Mesendoderm (in vitro differentiated cells): ENCODE measurements at regions not wholly inside any gene's neighbourhood (a gene's known extent, or its start where the extent isn't known, plus 50 kb on each side); places are given as distances from the start of the nearest gene placed in this dataset.
A peak's percentile ranks its signal among the peaks of the same experiment; 100 is the strongest.

ENCODE experiments used
- DNase-seq: peaks from one replicate; pipeline ENCODE4 v3.0.0; 2013
- H2AK5ac ChIP-seq: 2 replicates; pipeline ENCODE4 v1.6.1; 2013; ENCODE audit warnings: low read length, inconsistent platforms
- H2BK120ac ChIP-seq: 2 replicates; pipeline ENCODE4 v1.6.1; 2013; ENCODE audit warnings: low read depth, mild to moderate bottlenecking, low read length, moderate library complexity, mixed read lengths
- H2BK15ac ChIP-seq: replicated peaks from 2 replicates; pipeline ENCODE4 v1.6.1; 2013; ENCODE audit warnings: low read depth, mild to moderate bottlenecking, moderate library complexity
- H2BK5ac ChIP-seq: 2 replicates; pipeline ENCODE4 v1.6.1; 2013; ENCODE audit warnings: low read length, inconsistent platforms
- H3K18ac ChIP-seq: 2 replicates; pipeline ENCODE4 v1.6.1; 2013; ENCODE audit warnings: mild to moderate bottlenecking, low read length, mixed read lengths
- H3K23ac ChIP-seq: one replicate; pipeline ENCODE4 v1.6.1; 2013; ENCODE audit warnings: low read length
- H3K27ac ChIP-seq: 2 replicates; pipeline ENCODE4 v1.5.1; 2013; ENCODE audit warnings: low read depth, mild to moderate bottlenecking, inconsistent platforms, low read length, moderate library complexity
- H3K27me3 ChIP-seq: 2 replicates; pipeline ENCODE4 v1.6.1; 2013; ENCODE audit warnings: low read length, control low read depth, mild to moderate bottlenecking, inconsistent platforms; ENCODE audit not compliant: insufficient read depth, poor library complexity
- H3K36me3 ChIP-seq: 2 replicates; pipeline ENCODE4 v1.6.1; 2013; ENCODE audit warnings: low read length, inconsistent platforms; ENCODE audit not compliant: control insufficient read depth, insufficient read depth
- H3K4ac ChIP-seq: one replicate; pipeline ENCODE4 v1.6.1; 2013; ENCODE audit warnings: low read depth, mild to moderate bottlenecking, low read length, moderate library complexity
- H3K4me1 ChIP-seq: 2 replicates; pipeline ENCODE4 v1.6.1; 2013; ENCODE audit warnings: low read depth, low read length, inconsistent platforms; ENCODE audit not compliant: control insufficient read depth
- H3K4me2 ChIP-seq: 2 replicates; pipeline ENCODE4 v1.6.1; 2013; ENCODE audit warnings: low read length
- H3K4me3 ChIP-seq: 2 replicates; pipeline ENCODE4 v1.5.1; 2013; ENCODE audit warnings: mild to moderate bottlenecking, low read length
- H3K56ac ChIP-seq: one replicate; pipeline ENCODE4 v1.6.1; 2013; ENCODE audit warnings: low read length
- H3K79me1 ChIP-seq: 2 replicates; pipeline ENCODE4 v1.6.1; 2013; ENCODE audit warnings: low read length, inconsistent platforms
- H3K79me2 ChIP-seq: 2 replicates; pipeline ENCODE4 v1.6.1; 2013; ENCODE audit warnings: mild to moderate bottlenecking, low read length; ENCODE audit not compliant: control insufficient read depth, insufficient read depth
- H3K9ac ChIP-seq: 2 replicates; pipeline ENCODE4 v1.6.1; 2013; ENCODE audit warnings: low read length, inconsistent platforms
- H4K5ac ChIP-seq: one replicate; pipeline ENCODE4 v1.6.1; 2013; ENCODE audit warnings: low read length
- H4K8ac ChIP-seq: one replicate; pipeline ENCODE4 v1.6.1; 2013; ENCODE audit warnings: low read depth, mild to moderate bottlenecking, control low read depth, low read length, moderate library complexity
- WGBS: extraction: QIAGEN DNeasy Blood & Tissue Kit; methylation state at CpG from one replicate; pipeline ENCODE4 v1.1.7; 2013; ENCODE audit warnings: low lambda C conversion rate, missing lambda C conversion rate; ENCODE audit not compliant: insufficient coverage; ENCODE audit errors: extremely low coverage; 5-methylcytosine and 5-hydroxymethylcytosine counted together

DNA sequence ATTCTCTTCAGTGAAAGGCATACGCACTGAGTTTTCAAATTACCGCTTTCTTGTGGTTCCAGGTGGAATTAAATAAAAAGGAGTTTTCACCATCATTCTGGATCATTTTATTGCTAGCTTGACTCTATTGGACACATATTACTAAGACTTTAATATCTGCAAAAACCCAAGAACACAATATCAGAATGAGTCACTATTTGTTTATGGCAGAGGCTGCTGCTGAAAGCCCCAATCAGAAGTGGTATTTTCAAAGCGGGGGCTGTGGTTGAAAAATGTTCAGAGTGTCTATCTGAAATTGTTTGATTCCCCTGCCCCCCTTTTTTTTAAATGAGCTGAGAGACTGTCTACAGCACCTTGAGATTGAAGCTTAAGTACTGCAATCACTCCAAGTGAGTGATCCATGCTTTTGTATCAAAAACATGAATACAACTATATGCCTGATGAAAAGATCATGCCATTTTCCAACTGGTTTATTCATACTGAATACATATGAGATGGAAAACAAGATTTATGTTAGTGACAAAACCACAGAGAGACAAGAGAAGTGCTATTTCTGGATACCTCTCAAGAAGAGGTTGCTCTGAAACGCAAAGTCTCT is 376.4 kb downstream of the HTR7 start:
- Histone ChIP-seq H3K4me1 (no peaks in the 10 kb centered on the region), H4K5ac (no peak overlapping the region), H3K4ac (no peak overlapping the region), H3K4me3 (no peak overlapping the region), H3K27ac (no peak overlapping the region), H4K8ac (no peak overlapping the region), H3K9ac (no peak overlapping the region), H2BK120ac (no peak overlapping the region), H3K4me2 (no peak overlapping the region), H3K56ac (no peak overlapping the region), H3K27me3 (no peaks in the 10 kb centered on the region), H3K79me1 (no peaks in the 10 kb centered on the region), H2BK5ac (no peak overlapping the region), H3K23ac (no peak overlapping the region), H3K79me2 (no peaks in the 10 kb centered on the region), H2AK5ac (no peak overlapping the region), H3K36me3 (no peaks in the 10 kb centered on the region), H2BK15ac (no peak overlapping the region), H3K18ac (no peak overlapping the region)
- WGBS: no CpG with 5 or more reads among the region's 4 CpGs
- DNase-seq: no peak

DNA sequence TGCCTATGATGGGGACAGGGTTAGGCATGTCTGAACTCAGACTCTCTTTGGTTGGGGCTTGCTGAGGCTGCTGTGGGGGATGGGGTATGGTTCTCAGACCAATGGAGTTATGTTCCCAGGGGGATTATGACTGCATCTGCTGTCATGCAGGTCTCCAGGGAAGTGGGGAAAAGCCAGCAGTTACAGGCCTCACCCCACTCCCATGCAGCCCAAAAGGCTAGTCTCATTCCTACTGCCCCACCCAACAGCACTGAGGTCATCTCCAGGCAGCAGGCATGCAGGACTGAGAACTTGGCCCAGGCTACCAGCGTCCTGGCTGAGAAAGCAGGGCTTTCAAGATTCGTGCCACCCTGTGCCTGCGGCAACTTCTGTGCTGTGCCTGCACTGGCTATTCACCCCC is 373.3 kb downstream of the HTR7 start:
- Histone ChIP-seq H3K4me1 (no peaks in the 10 kb centered on the region), H3K56ac (no peak overlapping the region), H3K9ac (no peak overlapping the region), H3K18ac (no peak overlapping the region), H3K23ac (no peak overlapping the region), H2BK5ac (no peak overlapping the region), H3K79me1 (no peaks in the 10 kb centered on the region), H3K27ac (no peak overlapping the region), H3K4me2 (no peak overlapping the region), H3K4ac (no peak overlapping the region), H3K27me3 (no peaks in the 10 kb centered on the region), H2AK5ac (no peak overlapping the region), H2BK120ac (no peak overlapping the region), H2BK15ac (no peak overlapping the region), H3K4me3 (no peak overlapping the region), H4K5ac (no peak overlapping the region), H3K79me2 (no peaks in the 10 kb centered on the region), H4K8ac (no peak overlapping the region), H3K36me3 (no peaks in the 10 kb centered on the region)
- no CpG with 5 or more reads among the region's 3 CpGs for WGBS
- peak; percentile 27 for DNase-seq

DNA sequence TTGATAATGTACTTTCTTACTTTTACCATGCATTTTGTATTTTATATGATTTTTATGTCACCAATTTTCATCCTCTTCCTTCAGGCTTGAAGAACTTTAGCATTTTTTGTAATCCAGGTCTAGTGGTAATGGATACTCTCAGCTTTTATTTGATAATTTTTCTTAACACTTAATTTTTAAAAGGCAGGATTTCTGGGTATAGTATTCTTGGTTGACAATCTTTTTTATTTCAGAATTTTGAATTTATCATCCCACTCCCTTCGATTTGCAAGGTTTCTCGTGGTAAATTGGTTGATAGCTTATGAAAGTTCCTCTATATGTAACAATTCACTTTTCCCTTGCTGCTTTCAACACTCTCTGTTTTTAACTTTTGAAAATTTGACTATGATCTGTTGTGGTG is 363.7 kb downstream of the HTR7 start:
- H3K4me2 ChIP-seq: no peak overlapping the region
- no peak overlapping the region for H3K27ac ChIP-seq
- no peaks in the 10 kb centered on the region for H3K79me2 ChIP-seq
- H4K8ac ChIP-seq: no peak overlapping the region
- H3K18ac ChIP-seq: no peak overlapping the region
- no peaks in the 10 kb centered on the region for H3K4me1 ChIP-seq
- no peak overlapping the region for H2BK5ac ChIP-seq
- WGBS: no CpG with 5 or more reads among the region's 2 CpGs
- H3K56ac ChIP-seq: no peak overlapping the region
- no peak overlapping the region for H2BK120ac ChIP-seq
- H3K9ac ChIP-seq: no peak overlapping the region
- H3K4me3 ChIP-seq: no peak overlapping the region
- no peaks in the 10 kb centered on the region for H3K27me3 ChIP-seq
- no peaks in the 10 kb centered on the region for H3K79me1 ChIP-seq
- H3K36me3 ChIP-seq: no peaks in the 10 kb centered on the region
- no peak overlapping the region for H4K5ac ChIP-seq
- no peak overlapping the region for H2BK15ac ChIP-seq
- H2AK5ac ChIP-seq: no peak overlapping the region
- no peak for DNase-seq
- no peak overlapping the region for H3K23ac ChIP-seq
- no peak overlapping the region for H3K4ac ChIP-seq

DNA sequence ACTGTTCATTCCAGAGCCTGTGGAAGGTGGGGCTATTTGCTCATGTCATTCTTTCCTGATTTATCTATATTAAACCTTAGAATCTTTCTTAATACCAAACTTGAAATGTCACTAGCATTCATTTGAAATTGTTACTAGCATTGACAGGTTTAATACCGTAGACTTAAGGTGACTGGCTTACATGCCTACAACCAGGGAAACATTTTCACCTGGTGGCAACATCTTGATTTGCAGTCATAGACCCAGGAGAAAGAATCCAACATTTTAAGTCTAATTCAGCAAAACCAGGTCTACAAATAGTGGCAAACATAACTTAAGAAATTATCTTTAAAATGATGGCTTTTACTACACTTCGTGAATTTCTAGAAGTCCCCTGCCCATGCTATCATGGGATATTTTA is 353.7 kb downstream of the HTR7 start:
- H3K56ac ChIP-seq: no peak overlapping the region
- H3K27me3 ChIP-seq: no peaks in the 10 kb centered on the region
- no peak overlapping the region for H4K8ac ChIP-seq
- H3K4me1 ChIP-seq: no peaks in the 10 kb centered on the region
- H3K79me1 ChIP-seq: no peaks in the 10 kb centered on the region
- no peak overlapping the region for H2BK15ac ChIP-seq
- H2AK5ac ChIP-seq: no peak overlapping the region
- H3K4me2 ChIP-seq: no peak overlapping the region
- no peak overlapping the region for H3K4ac ChIP-seq
- no peaks in the 10 kb centered on the region for H3K79me2 ChIP-seq
- no peak overlapping the region for H3K9ac ChIP-seq
- H2BK120ac ChIP-seq: no peak overlapping the region
- no peak overlapping the region for H2BK5ac ChIP-seq
- H3K23ac ChIP-seq: no peak overlapping the region
- H4K5ac ChIP-seq: no peak overlapping the region
- no peak overlapping the region for H3K27ac ChIP-seq
- peak; percentile 26 for DNase-seq
- H3K4me3 ChIP-seq: no peak overlapping the region
- WGBS: no CpG with 5 or more reads among the region's 2 CpGs
- H3K18ac ChIP-seq: no peak overlapping the region
- no peaks in the 10 kb centered on the region for H3K36me3 ChIP-seq

DNA sequence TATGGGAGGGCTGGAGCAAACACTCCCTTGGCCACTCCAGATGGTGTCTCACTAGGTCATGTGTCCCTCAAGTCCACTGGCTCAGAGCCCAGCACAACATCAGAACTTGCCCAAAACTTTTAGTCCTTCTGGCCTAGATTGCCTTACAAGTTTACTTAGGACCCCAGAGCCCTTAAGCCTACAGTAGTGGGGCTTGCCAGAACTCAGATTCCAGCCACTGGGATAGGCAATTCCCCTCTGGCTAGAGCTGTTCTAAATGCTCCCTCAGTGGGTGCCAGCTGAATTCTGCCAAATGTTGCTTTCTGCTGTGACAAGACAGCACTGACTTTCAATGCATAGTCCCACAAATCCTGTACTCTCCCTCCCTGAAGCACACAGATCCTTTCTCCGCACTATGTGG is 331.1 kb downstream of the HTR7 start:
- H3K79me2 ChIP-seq: no peaks in the 10 kb centered on the region
- no peak overlapping the region for H3K27ac ChIP-seq
- no peak overlapping the region for H3K4me2 ChIP-seq
- H3K4me1 ChIP-seq: no peaks in the 10 kb centered on the region
- no peaks in the 10 kb centered on the region for H3K36me3 ChIP-seq
- no peak overlapping the region for H2BK5ac ChIP-seq
- H3K9ac ChIP-seq: no peak overlapping the region
- no peak overlapping the region for H3K4ac ChIP-seq
- no peaks in the 10 kb centered on the region for H3K79me1 ChIP-seq
- H2BK120ac ChIP-seq: no peak overlapping the region
- H3K4me3 ChIP-seq: no peak overlapping the region
- H2BK15ac ChIP-seq: no peak overlapping the region
- H3K23ac ChIP-seq: no peak overlapping the region
- no peaks in the 10 kb centered on the region for H3K27me3 ChIP-seq
- DNase-seq: no peak
- no peak overlapping the region for H4K5ac ChIP-seq
- H2AK5ac ChIP-seq: no peak overlapping the region
- no CpG with 5 or more reads among the region's 1 CpG for WGBS
- no peak overlapping the region for H4K8ac ChIP-seq
- no peak overlapping the region for H3K18ac ChIP-seq
- no peak overlapping the region for H3K56ac ChIP-seq

DNA sequence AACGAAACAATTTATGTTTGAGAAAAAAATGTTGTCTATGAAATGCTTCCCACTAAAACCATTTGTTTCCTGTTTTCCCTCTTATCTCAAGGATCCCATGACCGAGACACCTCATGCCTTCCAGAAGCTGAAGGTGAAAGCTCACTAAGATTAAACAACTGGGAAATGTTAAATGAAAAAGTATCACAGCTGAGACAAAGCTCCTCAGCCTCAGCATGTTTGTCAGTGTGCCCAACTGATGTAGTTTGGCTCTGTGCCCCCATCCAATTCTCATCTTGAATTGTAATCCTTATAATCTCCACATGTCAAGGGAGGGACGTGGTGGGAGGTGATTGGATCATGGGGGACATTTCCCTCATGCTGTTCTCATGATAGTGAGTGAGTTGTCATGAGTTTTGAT is 327.3 kb downstream of the HTR7 start:
- peak; percentile 12 for DNase-seq
- no CpG with 5 or more reads among the region's 3 CpGs for WGBS
- no peak overlapping the region for H3K4ac ChIP-seq

More for the DNA sequence above, 327.3 kb downstream of the HTR7 start:
- no peaks in the 10 kb centered on the region for H3K36me3 ChIP-seq
- H3K18ac ChIP-seq: no peak overlapping the region
- H2BK120ac ChIP-seq: no peak overlapping the region
- H3K4me1 ChIP-seq: no peaks in the 10 kb centered on the region
- no peak overlapping the region for H3K56ac ChIP-seq
- H3K4me2 ChIP-seq: no peak overlapping the region
- no peaks in the 10 kb centered on the region for H3K27me3 ChIP-seq
- H3K4me3 ChIP-seq: no peak overlapping the region
- H4K8ac ChIP-seq: no peak overlapping the region
- H4K5ac ChIP-seq: no peak overlapping the region
- H3K79me1 ChIP-seq: no peaks in the 10 kb centered on the region
- no peak overlapping the region for H2BK15ac ChIP-seq
- no peak overlapping the region for H3K9ac ChIP-seq
- no peak overlapping the region for H2AK5ac ChIP-seq
- H2BK5ac ChIP-seq: no peak overlapping the region
- no peaks in the 10 kb centered on the region for H3K79me2 ChIP-seq
- no peak overlapping the region for H3K23ac ChIP-seq
- H3K27ac ChIP-seq: no peak overlapping the region
